IMR-90 (cell line): ENCODE measurements at regions not wholly inside any gene's neighbourhood (a gene's known extent, or its start where the extent isn't known, plus 50 kb on each side); places are given as distances from the start of the nearest gene placed in this dataset.

ENCODE experiments used
- CTCF ChIP-seq: conservative IDR thresholded peaks from 2 replicates; pipeline ENCODE4 v1.5.1; 2012; ENCODE audit warnings: mild to moderate bottlenecking, low read depth, low read length, improper control_type of control experiment
- POLR2A ChIP-seq: IDR thresholded peaks from 2 replicates; pipeline ENCODE4 v1.6.1; 2012; ENCODE audit warnings: mild to moderate bottlenecking, low read depth, low read length
- USF2 ChIP-seq: fragments of 150-350 bp; IDR thresholded peaks from 2 replicates; pipeline ENCODE4 v1.6.1; 2017; ENCODE audit warnings: mild to moderate bottlenecking, antibody characterized with exemption, low read length, low read depth

GRCh38 chr3:35487376-35487775, 151.9 kb upstream of the ARPP21 start:
- TF ChIP-seq POLR2A (no peak), CTCF (no peak), USF2 (no peak)
